Activated B cell treated with CpG ODN at 0.5 μM for 24 hours (primary cell): ENCODE measurements at regions not wholly inside any gene's neighbourhood (a gene's known extent, or its start where the extent isn't known, plus 50 kb on each side); places are given as distances from the start of the nearest gene placed in this dataset.

Experiments used
- ATAC-seq: fragments of 200-7000 bp; cut with Tn5 transposase; one replicate; pipeline ENCODE4 v1.10.0; 2021; ENCODE audit warnings: low read depth, mild to moderate bottlenecking, moderate library complexity
- CTCF ChIA-PET: fragments of 350-600 bp; sonication (Branson Sonifier 250); formaldehyde crosslinking; loops from one replicate; lab custom pipeline; 2021; ENCODE audit warnings: antibody characterized with exemption; lab: Charles Lee
- POLR2A ChIA-PET: fragments of 350-600 bp; sonication (Branson Sonifier 250); formaldehyde crosslinking; loops from one replicate; lab custom pipeline; 2021; ENCODE audit warnings: antibody characterized with exemption; lab: Charles Lee
- DNase-seq: peaks from one replicate; pipeline ENCODE4 v3.0.0; 2022
- H3K27ac Mint-ChIP-seq: one replicate; pipeline ENCODE4 v1.8.0; 2020; ENCODE audit warnings: mixed read lengths
- H3K27me3 Mint-ChIP-seq: one replicate; pipeline ENCODE4 v1.8.0; 2021; ENCODE audit warnings: mixed read lengths
- H3K36me3 Mint-ChIP-seq: one replicate; pipeline ENCODE4 v1.8.0; 2021; ENCODE audit warnings: low read depth, mixed read lengths
- H3K4me1 Mint-ChIP-seq: one replicate; pipeline ENCODE4 v1.8.0; 2021; ENCODE audit warnings: mixed read lengths
- H3K4me3 Mint-ChIP-seq: one replicate; pipeline ENCODE4 v1.8.0; 2020; ENCODE audit warnings: mild to moderate bottlenecking, mixed read lengths
- H3K9me3 Mint-ChIP-seq: one replicate; pipeline ENCODE4 v1.8.0; 2020; ENCODE audit warnings: mixed read lengths
- CTCF ChIP-seq: fragments of 200-600 bp; IDR thresholded peaks from one replicate; pipeline ENCODE4 v1.8.0; 2022; ENCODE audit warnings: antibody characterized with exemption, mild to moderate bottlenecking
- intact Hi-C: fragments of 100-400 bp; cut with micrococcal nuclease; formaldehyde crosslinking; loops from one replicate; pipeline ENCODE4 v1.15.1; 2024

- TF ChIP-seq CTCF: no peak
- ATAC-seq (no peak), DNase-seq (no peak)
- H3K4me1 Mint-ChIP-seq: no peaks in the 10 kb centered on the region
- no peaks in the 10 kb centered on the region for H3K36me3 Mint-ChIP-seq
- H3K27ac Mint-ChIP-seq: no peak overlapping the region
- ChIA-PET CTCF (no interaction called here), POLR2A (no interaction called here)
- intact Hi-C loops: no loop called here
- no peak overlapping the region for H3K4me3 Mint-ChIP-seq
- no peaks in the 10 kb centered on the region for H3K9me3 Mint-ChIP-seq
- H3K27me3 Mint-ChIP-seq: no peaks in the 10 kb centered on the region
Measured at GRCh38 chr9:73233359-73234007, 81.8 kb downstream of the ANXA1 start.

GRCh38 chr9:73234008-73234360 lies 82.3 kb downstream of the ANXA1 start:
- TF ChIP-seq CTCF: no peak
- no peak overlapping the region for H3K4me3 Mint-ChIP-seq
- POLR2A ChIA-PET: no interaction called here

GRCh38 chr9:73237140-73237539 lies 85.5 kb downstream of the ANXA1 start:
- H3K27ac Mint-ChIP-seq: no peak overlapping the region
- no peaks in the 10 kb centered on the region for H3K4me1 Mint-ChIP-seq
- ChIA-PET CTCF (no interaction called here), POLR2A (no interaction called here)
- intact Hi-C loops: no loop called here
- H3K36me3 Mint-ChIP-seq: no peaks in the 10 kb centered on the region
- no peak for DNase-seq
- H3K27me3 Mint-ChIP-seq: no peaks in the 10 kb centered on the region
- no peak for TF ChIP-seq CTCF
- no peaks in the 10 kb centered on the region for H3K9me3 Mint-ChIP-seq
- H3K4me3 Mint-ChIP-seq: no peak overlapping the region
- no peak for ATAC-seq

More at GRCh38 chr9:73234008-73234360, 82.3 kb downstream of the ANXA1 start:
- CTCF ChIA-PET: no interaction called here
- Mint-ChIP-seq H3K36me3 (no peaks in the 10 kb centered on the region), H3K27ac (no peak overlapping the region), H3K9me3 (no peaks in the 10 kb centered on the region), H3K4me1 (no peaks in the 10 kb centered on the region), H3K27me3 (no peaks in the 10 kb centered on the region)
- intact Hi-C loops: no loop called here
- DNase-seq (no peak), ATAC-seq (no peak)

- DNase-seq (no peak), ATAC-seq (no peak)
- no peaks in the 10 kb centered on the region for H3K4me1 Mint-ChIP-seq
- POLR2A ChIA-PET: no interaction called here
- H3K9me3 Mint-ChIP-seq: no peaks in the 10 kb centered on the region
- H3K27ac Mint-ChIP-seq: no peak overlapping the region
- H3K4me3 Mint-ChIP-seq: no peak overlapping the region
- no peaks in the 10 kb centered on the region for H3K27me3 Mint-ChIP-seq
- no peak for TF ChIP-seq CTCF
- H3K36me3 Mint-ChIP-seq: no peaks in the 10 kb centered on the region
- intact Hi-C loops: no loop called here
- CTCF ChIA-PET: no interaction called here
Measured at GRCh38 chr9:73239570-73240265, 88.1 kb downstream of the ANXA1 start.

- H3K4me1 Mint-ChIP-seq: no peaks in the 10 kb centered on the region
- no peak overlapping the region for H3K4me3 Mint-ChIP-seq
- H3K36me3 Mint-ChIP-seq: no peaks in the 10 kb centered on the region
- H3K27me3 Mint-ChIP-seq: no peaks in the 10 kb centered on the region
- H3K27ac Mint-ChIP-seq: no peak overlapping the region
- H3K9me3 Mint-ChIP-seq: no peaks in the 10 kb centered on the region
- TF ChIP-seq CTCF: no peak
- DNase-seq (no peak), ATAC-seq (no peak)
- ChIA-PET POLR2A (no interaction called here), CTCF (no interaction called here)
- intact Hi-C loops: no loop called here
Measured at GRCh38 chr9:73243078-73243477, 91.4 kb downstream of the ANXA1 start.
